ENCODE measurements at regions not wholly inside any gene's neighbourhood (a gene's known extent, or its start where the extent isn't known, plus 50 kb on each side); places are given as distances from the start of the nearest gene placed in this dataset.

- TF ChIP-seq CTCF (IDR thresholded peaks at IDR 0.05 in 2 of 3, conservative IDR thresholded peaks at IDR 0.05 in 1 of 3; ENCODE audit: borderline replicate concordance in 1 of 3, insufficient read depth in 1 of 3, low read depth in 2 of 3, low read length in 2 of 3) (no peak), EZH2 (IDR thresholded peaks at IDR 0.05) (no peak), CEBPB (IDR thresholded peaks at IDR 0.05; ENCODE audit: low read depth) (no peak), REST (IDR thresholded peaks at IDR 0.05; ENCODE audit: low read depth) (no peak), EGR1 (IDR thresholded peaks at IDR 0.05; ENCODE audit: low read depth) (no peak), RAD21 (IDR thresholded peaks at IDR 0.05; ENCODE audit: low read depth) (no peak), SIN3A (IDR thresholded peaks at IDR 0.05; ENCODE audit: low read depth) (no peak), ELF1 (IDR thresholded peaks at IDR 0.05; ENCODE audit: borderline replicate concordance, low read depth) (no peak), POLR2A (IDR thresholded peaks at IDR 0.05; ENCODE audit: borderline replicate concordance, extremely low read depth, insufficient read depth, insufficient read length) (no peak), MAX (IDR thresholded peaks at IDR 0.05) (no peak), ZFX (IDR thresholded peaks at IDR 0.05) (no peak), POLR2AphosphoS5 (IDR thresholded peaks at IDR 0.05; ENCODE audit: low read depth, low read length) (no peak), SRF (IDR thresholded peaks at IDR 0.05; ENCODE audit: low read depth) (no peak), ZBTB33 (IDR thresholded peaks at IDR 0.05; ENCODE audit: extremely low read depth, insufficient replicate concordance, low read length) (no peak)
These were observed 227.1 kb downstream of the TOMM20 start for GRCh38 chr1:234901491-234902049.
